A673 (cell line): ENCODE measurements at regions not wholly inside any gene's neighbourhood (a gene's known extent, or its start where the extent isn't known, plus 50 kb on each side); places are given as distances from the start of the nearest gene placed in this dataset.

ENCODE experiments used
- BruUV-seq: library from RNA; stranded (reverse); fragments of 400-500 nt; replicated peaks from 2 replicates; lab custom pipeline; 2021; lab: Mats Ljungman, UMichigan
- CTCF ChIA-PET: fragments of 300-600 bp; sonication (Branson Sonifier 250); formaldehyde crosslinking; loops from one replicate; lab custom pipeline; 2022; ENCODE audit warnings: antibody characterized with exemption; lab: Charles Lee
- POLR2A ChIA-PET: fragments of 300-600 bp; sonication (Branson Sonifier 250); formaldehyde crosslinking; loops from one replicate; lab custom pipeline; 2022; ENCODE audit warnings: antibody characterized with exemption; ENCODE audit not compliant: low non-redundant PET; lab: Charles Lee
- DNase-seq: peaks from one replicate; pipeline ENCODE4 v3.0.0-alpha.2; 2015; ENCODE audit warnings: low spot score
- H3K27ac ChIP-seq: fragments of 200-600 bp; sonication (generic); 2 replicates; pipeline ENCODE4 v1.5.1; 2016; ENCODE audit warnings: mixed run types, low read depth, mild to moderate bottlenecking, mixed read lengths, antibody characterized with exemption, low read length; ENCODE audit not compliant: poor library complexity, severe bottlenecking
- H3K27me3 ChIP-seq: fragments of 200-600 bp; sonication (generic); replicated peaks from 2 replicates; pipeline ENCODE4 v1.6.1; 2017; ENCODE audit warnings: mixed run types, low read depth, mild to moderate bottlenecking, mixed read lengths, antibody characterized with exemption, low read length; ENCODE audit not compliant: insufficient read depth, poor library complexity
- H3K36me3 ChIP-seq: fragments of 200-600 bp; sonication (generic); 2 replicates; pipeline ENCODE4 v1.6.1; 2016; ENCODE audit warnings: mixed run types, mild to moderate bottlenecking, mixed read lengths, antibody characterized with exemption, low read length; ENCODE audit not compliant: insufficient read depth, poor library complexity, severe bottlenecking
- H3K4me1 ChIP-seq: fragments of 200-600 bp; sonication (generic); 2 replicates; pipeline ENCODE4 v1.6.1; 2017; ENCODE audit warnings: mixed run types, mild to moderate bottlenecking, mixed read lengths, antibody characterized with exemption, low read length; ENCODE audit not compliant: insufficient read depth, poor library complexity, severe bottlenecking
- H3K4me3 ChIP-seq: fragments of 200-600 bp; sonication (generic); 2 replicates; pipeline ENCODE4 v1.5.1; 2016; ENCODE audit warnings: low read depth, mixed run types, mild to moderate bottlenecking, mixed read lengths, low read length; ENCODE audit not compliant: poor library complexity, severe bottlenecking
- H3K9me3 ChIP-seq: fragments of 200-600 bp; sonication (generic); 2 replicates; pipeline ENCODE4 v1.6.1; 2016; ENCODE audit warnings: mixed run types, low read depth, mild to moderate bottlenecking, mixed read lengths, antibody characterized with exemption, low read length; ENCODE audit not compliant: poor library complexity, severe bottlenecking
- EZH2 ChIP-seq: fragments of 200-600 bp; sonication (generic); IDR thresholded peaks from 2 replicates; pipeline ENCODE4 v1.6.1; 2017; ENCODE audit warnings: borderline replicate concordance, low read depth, mild to moderate bottlenecking, mixed read lengths, antibody characterized with exemption, low read length; ENCODE audit not compliant: poor library complexity, severe bottlenecking
- intact Hi-C: fragments of 100-400 bp; cut with micrococcal nuclease; formaldehyde crosslinking; loops from one replicate; pipeline ENCODE4 v1.10.0; 2022; ENCODE audit not compliant: unreplicated experiment
- TF ChIP-seq, protein P1 (sequence below): fragments of 300-800, 200-600 bp; sonication (generic); conservative IDR thresholded peaks from 2 replicates; pipeline ENCODE4 v1.5.1; 2017; ENCODE audit warnings: low read depth, mild to moderate bottlenecking, antibody characterized with exemption, low read length, moderate library complexity, mixed read lengths

DNA sequence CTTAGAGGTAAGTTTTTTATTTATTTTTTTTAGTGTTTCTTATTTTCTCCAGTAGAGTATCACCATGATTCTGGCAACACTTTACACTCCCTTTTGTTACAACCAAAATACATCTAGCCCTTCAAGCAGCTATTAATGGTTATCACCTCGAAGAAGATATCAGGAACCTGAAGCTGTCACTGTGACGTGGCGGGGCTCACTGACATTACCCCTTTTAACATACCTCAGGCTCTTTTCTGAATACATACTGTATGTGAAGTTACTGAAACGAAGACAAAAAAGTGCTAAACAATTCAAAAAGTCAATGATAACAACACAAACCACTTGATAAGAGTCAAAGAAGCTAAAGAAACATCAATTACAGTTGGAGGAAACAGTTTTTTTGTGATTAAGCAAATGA lies 1218.7 kb downstream of the EFNB2 start:
- Histone ChIP-seq H3K4me3 (no peak overlapping the region), H3K27me3 (no peaks in the 10 kb centered on the region), H3K4me1 (no peaks in the 10 kb centered on the region), H3K27ac (no peak overlapping the region), H3K9me3 (no peaks in the 10 kb centered on the region), H3K36me3 (no peaks in the 10 kb centered on the region)
- POLR2A ChIA-PET = no interaction called here
- CTCF ChIA-PET = no interaction called here
- intact Hi-C loops = no loop called here
- DNase-seq = no peak
- no TSS peak for BruUV-seq
- TF ChIP-seq EZH2 = no peak
- TF ChIP-seq, protein P1, sequence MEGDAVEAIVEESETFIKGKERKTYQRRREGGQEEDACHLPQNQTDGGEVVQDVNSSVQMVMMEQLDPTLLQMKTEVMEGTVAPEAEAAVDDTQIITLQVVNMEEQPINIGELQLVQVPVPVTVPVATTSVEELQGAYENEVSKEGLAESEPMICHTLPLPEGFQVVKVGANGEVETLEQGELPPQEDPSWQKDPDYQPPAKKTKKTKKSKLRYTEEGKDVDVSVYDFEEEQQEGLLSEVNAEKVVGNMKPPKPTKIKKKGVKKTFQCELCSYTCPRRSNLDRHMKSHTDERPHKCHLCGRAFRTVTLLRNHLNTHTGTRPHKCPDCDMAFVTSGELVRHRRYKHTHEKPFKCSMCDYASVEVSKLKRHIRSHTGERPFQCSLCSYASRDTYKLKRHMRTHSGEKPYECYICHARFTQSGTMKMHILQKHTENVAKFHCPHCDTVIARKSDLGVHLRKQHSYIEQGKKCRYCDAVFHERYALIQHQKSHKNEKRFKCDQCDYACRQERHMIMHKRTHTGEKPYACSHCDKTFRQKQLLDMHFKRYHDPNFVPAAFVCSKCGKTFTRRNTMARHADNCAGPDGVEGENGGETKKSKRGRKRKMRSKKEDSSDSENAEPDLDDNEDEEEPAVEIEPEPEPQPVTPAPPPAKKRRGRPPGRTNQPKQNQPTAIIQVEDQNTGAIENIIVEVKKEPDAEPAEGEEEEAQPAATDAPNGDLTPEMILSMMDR = no peak

GRCh38 chr13:105312906-105313305 lies 1222.6 kb downstream of the EFNB2 start:
- H3K9me3 ChIP-seq = no peaks in the 10 kb centered on the region
- H3K27me3 ChIP-seq = no peaks in the 10 kb centered on the region
- no peak overlapping the region for H3K4me3 ChIP-seq
- no TSS peak for BruUV-seq
- ChIA-PET POLR2A (no interaction called here), CTCF (no interaction called here)
- no peaks in the 10 kb centered on the region for H3K4me1 ChIP-seq
- H3K27ac ChIP-seq = no peak overlapping the region
- intact Hi-C loops = no loop called here
- TF ChIP-seq, protein P1 = no peak
- no peak for TF ChIP-seq EZH2
- DNase-seq = no peak
- no peaks in the 10 kb centered on the region for H3K36me3 ChIP-seq

- no peaks in the 10 kb centered on the region for H3K4me1 ChIP-seq
- CTCF ChIA-PET = no interaction called here
- H3K4me3 ChIP-seq = no peak overlapping the region
- no peak overlapping the region for H3K27ac ChIP-seq
- H3K36me3 ChIP-seq = no peaks in the 10 kb centered on the region
- no peaks in the 10 kb centered on the region for H3K9me3 ChIP-seq
- no peak for TF ChIP-seq EZH2
- TF ChIP-seq, protein P1 = no peak
- DNase-seq = no peak
- intact Hi-C loops = no loop called here
- BruUV-seq = no TSS peak
- no peaks in the 10 kb centered on the region for H3K27me3 ChIP-seq
- POLR2A ChIA-PET = no interaction called here
These were observed 1224.4 kb downstream of the EFNB2 start for GRCh38 chr13:105311094-105311493.

DNA sequence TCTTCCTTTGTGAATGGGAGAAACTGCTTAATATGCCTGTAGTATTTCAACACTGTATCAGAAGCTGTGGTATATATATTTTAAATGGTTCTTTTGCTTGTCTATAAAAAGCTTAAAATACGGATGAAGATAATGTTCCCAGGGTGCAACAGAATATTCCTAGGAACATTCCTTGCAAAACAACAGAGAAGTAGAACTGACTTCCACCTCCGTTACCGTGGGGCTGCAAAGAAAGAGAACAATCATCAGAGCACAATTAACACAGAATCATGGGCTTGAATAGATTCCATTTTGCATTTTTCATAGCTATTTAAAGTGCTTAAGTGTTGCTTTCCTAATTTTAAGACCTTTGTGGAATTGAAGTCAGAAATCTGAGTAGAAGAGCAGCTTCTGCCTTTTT lies 1227.7 kb downstream of the EFNB2 start:
- BruUV-seq = no TSS peak
- no peaks in the 10 kb centered on the region for H3K9me3 ChIP-seq
- CTCF ChIA-PET = no interaction called here
- no peak overlapping the region for H3K4me3 ChIP-seq
- no peaks in the 10 kb centered on the region for H3K4me1 ChIP-seq
- intact Hi-C loops = no loop called here
- no peak for DNase-seq
- POLR2A ChIA-PET = no interaction called here
- TF ChIP-seq EZH2 = no peak
- TF ChIP-seq, protein P1 = no peak
- H3K27ac ChIP-seq = no peak overlapping the region
- no peaks in the 10 kb centered on the region for H3K36me3 ChIP-seq
- no peaks in the 10 kb centered on the region for H3K27me3 ChIP-seq
